Islet precursor cell (in vitro differentiated cells): ENCODE measurements at regions not wholly inside any gene's neighbourhood (a gene's known extent, or its start where the extent isn't known, plus 50 kb on each side); places are given as distances from the start of the nearest gene placed in this dataset.

Experiments used
- DNase-seq: peaks from one replicate; pipeline ENCODE4 v3.0.0-alpha.2; 2018

- DNase-seq, result no peak
Measured at GRCh38 chr1:25055324-25055780, 125.3 kb upstream of the RUNX3 start.

- no peak for DNase-seq
Measured at GRCh38 chr1:25054526-25055323, 124.6 kb upstream of the RUNX3 start.

GRCh38 chr1:25053576-25054250 is 123.6 kb upstream of the RUNX3 start:
- no peak for DNase-seq

GRCh38 chr1:25051906-25052305 is 121.8 kb upstream of the RUNX3 start:
- no peak for DNase-seq

GRCh38 chr1:25051504-25051903 is 121.4 kb upstream of the RUNX3 start:
- no peak for DNase-seq

- DNase-seq, result no peak
Measured at GRCh38 chr1:25050165-25050564, 120.1 kb upstream of the RUNX3 start.

GRCh38 chr1:25049190-25049589 is 119.1 kb upstream of the RUNX3 start:
- DNase-seq, result no peak

- no peak for DNase-seq
Measured at GRCh38 chr1:25048728-25049127, 118.7 kb upstream of the RUNX3 start.

GRCh38 chr1:25047506-25048240 is 117.6 kb upstream of the RUNX3 start:
- no peak for DNase-seq

GRCh38 chr1:25046194-25046532 is 116.1 kb upstream of the RUNX3 start:
- DNase-seq, result no peak

- no peak for DNase-seq
Measured at GRCh38 chr1:25045480-25046193, 115.6 kb upstream of the RUNX3 start.

GRCh38 chr1:25043228-25043580 is 113.1 kb upstream of the RUNX3 start:
- DNase-seq, result no peak

- no peak for DNase-seq
Measured at GRCh38 chr1:25042331-25043227, 112.5 kb upstream of the RUNX3 start.

- DNase-seq, result no peak
Measured at GRCh38 chr1:25041916-25042315, 111.8 kb upstream of the RUNX3 start.

GRCh38 chr1:25040122-25040685 is 110.1 kb upstream of the RUNX3 start:
- DNase-seq, result no peak

- no peak for DNase-seq
Measured at GRCh38 chr1:25039229-25039628, 109.2 kb upstream of the RUNX3 start.

GRCh38 chr1:25038699-25039098 is 108.6 kb upstream of the RUNX3 start:
- DNase-seq, result no peak

GRCh38 chr1:25037174-25038074 is 107.3 kb upstream of the RUNX3 start:
- peak; percentile 74 for DNase-seq

GRCh38 chr1:25036117-25036546 is 106.1 kb upstream of the RUNX3 start:
- no peak for DNase-seq

GRCh38 chr1:25035523-25036116 is 105.5 kb upstream of the RUNX3 start:
- DNase-seq, result no peak
